PC-3 (cell line): ENCODE measurements at regions not wholly inside any gene's neighbourhood (a gene's known extent, or its start where the extent isn't known, plus 50 kb on each side); places are given as distances from the start of the nearest gene placed in this dataset.

ENCODE experiments used
- ATAC-seq: fragments of 200-7000 bp; cut with Tn5 transposase; 2 replicates; pipeline ENCODE4 v1.9.1; 2020; ENCODE audit warnings: mild to moderate bottlenecking, moderate library complexity
- BruUV-seq: library from RNA; stranded (reverse); fragments of 400-500 nt; replicated peaks from 2 replicates; lab custom pipeline; 2021; lab: Mats Ljungman, UMichigan
- CTCF ChIA-PET: fragments of 300-600 bp; sonication (Branson Sonifier 250); formaldehyde crosslinking; loops from one replicate; lab custom pipeline; 2022; ENCODE audit warnings: antibody characterized with exemption; lab: Charles Lee
- POLR2A ChIA-PET: fragments of 300-600 bp; sonication (Branson Sonifier 250); formaldehyde crosslinking; loops from one replicate; lab custom pipeline; 2022; ENCODE audit warnings: antibody characterized with exemption; ENCODE audit not compliant: unreplicated experiment; lab: Charles Lee
- DNase-seq: peaks from one replicate; pipeline ENCODE4 v3.0.0-alpha.2; 2015
- H2AFZ ChIP-seq: fragments of 300-600 bp; sonication (generic); 2 replicates; pipeline ENCODE4 v1.6.0; 2016; ENCODE audit warnings: antibody characterized with exemption, low read length
- H3F3A ChIP-seq: fragments of 300-600 bp; sonication (generic); one replicate; pipeline ENCODE4 v1.6.0; 2017; ENCODE audit warnings: antibody characterized with exemption, low read length, control low read depth, mild to moderate bottlenecking; ENCODE audit not compliant: unreplicated experiment
- H3K27ac ChIP-seq: fragments of 300-600 bp; sonication (generic); 2 replicates; pipeline ENCODE4 v1.5.1; 2016; ENCODE audit warnings: mild to moderate bottlenecking, low read length
- H3K27me3 ChIP-seq: fragments of 300-600 bp; sonication (generic); 2 replicates; pipeline ENCODE4 v1.6.1; 2016; ENCODE audit warnings: low read length, mixed read lengths
- H3K36me3 ChIP-seq: fragments of 300-600 bp; sonication (generic); 2 replicates; pipeline ENCODE4 v1.6.1; 2016; ENCODE audit warnings: low read depth, mixed run types, low read length, mixed read lengths
- H3K4me1 ChIP-seq: fragments of 300-600 bp; sonication (generic); 2 replicates; pipeline ENCODE4 v1.5.1; 2016; ENCODE audit warnings: low read length; ENCODE audit not compliant: insufficient read depth
- H3K4me2 ChIP-seq: fragments of 300-600 bp; sonication (generic); 2 replicates; pipeline ENCODE4 v1.6.0; 2016; ENCODE audit warnings: low read length
- H3K4me3 ChIP-seq: fragments of 300-600 bp; sonication (generic); 2 replicates; pipeline ENCODE4 v1.5.1; 2016; ENCODE audit warnings: mild to moderate bottlenecking, low read length, mixed read lengths
- H3K79me2 ChIP-seq: fragments of 300-600 bp; sonication (generic); 2 replicates; pipeline ENCODE4 v1.6.1; 2017; ENCODE audit warnings: low read length, mixed read lengths
- H3K9ac ChIP-seq: fragments of 300-600 bp; sonication (generic); 2 replicates; pipeline ENCODE4 v1.6.0; 2016; ENCODE audit warnings: mild to moderate bottlenecking, low read length
- H3K9me2 ChIP-seq: fragments of 300-600 bp; sonication (generic); replicated peaks from 2 replicates; pipeline ENCODE4 v1.6.1; 2016; ENCODE audit warnings: mixed run types, low read length, mixed read lengths
- H3K9me3 ChIP-seq: fragments of 300-600 bp; sonication (generic); 2 replicates; pipeline ENCODE4 v1.6.1; 2016; ENCODE audit warnings: low read length, mixed read lengths
- H4K20me1 ChIP-seq: fragments of 300-600 bp; sonication (generic); 2 replicates; pipeline ENCODE4 v1.6.1; 2016; ENCODE audit warnings: low read length, mixed read lengths
- CTCF ChIP-seq: fragments of 300-600 bp; sonication (generic); conservative IDR thresholded peaks from 2 replicates; pipeline ENCODE4 v1.5.1; 2017; ENCODE audit warnings: antibody characterized with exemption, low read depth, mild to moderate bottlenecking, low read length
- EZH2 ChIP-seq: fragments of 300-600 bp; sonication (generic); IDR thresholded peaks from one replicate; pipeline ENCODE4 v1.6.1; 2017; ENCODE audit warnings: antibody characterized with exemption, mild to moderate bottlenecking, low read length; ENCODE audit not compliant: unreplicated experiment
- EZH2phosphoT487 ChIP-seq: fragments of 300-600 bp; sonication (generic); IDR thresholded peaks from 2 replicates; pipeline ENCODE4 v1.6.1; 2018; ENCODE audit warnings: mild to moderate bottlenecking, antibody characterized with exemption, low read length, borderline replicate concordance
- intact Hi-C: fragments of 100-400 bp; cut with micrococcal nuclease; formaldehyde crosslinking; loops from 2 replicates; pipeline ENCODE4 v1.9.0; 2023

- H3K9ac ChIP-seq, result no peak overlapping the region
- H2AFZ ChIP-seq, result no peak overlapping the region
- CTCF ChIA-PET, result no interaction called here
- DNase-seq, result no peak
- intact Hi-C loops, result no loop called here
- no peaks in the 10 kb centered on the region for H3K9me2 ChIP-seq
- H3K4me2 ChIP-seq, result no peak overlapping the region
- no peak for TF ChIP-seq EZH2
- POLR2A ChIA-PET, result no interaction called here
- no peaks in the 10 kb centered on the region for H3K79me2 ChIP-seq
- 0 out of 2 replicates have a peak, but pooled peaks cover 4% of the 10 kb centered on the region for H3K9me3 ChIP-seq
- H3K36me3 ChIP-seq, result no peaks in the 10 kb centered on the region
- ATAC-seq, result no peak
- no peaks in the 10 kb centered on the region for H3K4me1 ChIP-seq
- BruUV-seq, result no TSS peak
- no peaks in the 10 kb centered on the region for H3F3A ChIP-seq
- no peak overlapping the region for H3K27ac ChIP-seq
- H3K27me3 ChIP-seq, result no peaks in the 10 kb centered on the region
- no peak overlapping the region for H3K4me3 ChIP-seq
- no peaks in the 10 kb centered on the region for H4K20me1 ChIP-seq
Observed at GRCh38 chr14:83744891-83745290, 1785.1 kb upstream of the FLRT2 start.

GRCh38 chr14:83746336-83746735, 1783.6 kb upstream of the FLRT2 start:
- H2AFZ ChIP-seq, result no peak overlapping the region
- no peaks in the 10 kb centered on the region for H3F3A ChIP-seq
- no peaks in the 10 kb centered on the region for H4K20me1 ChIP-seq
- no TSS peak for BruUV-seq
- H3K79me2 ChIP-seq, result no peaks in the 10 kb centered on the region
- ChIA-PET POLR2A (no interaction called here), CTCF (no interaction called here)
- H3K27me3 ChIP-seq, result no peaks in the 10 kb centered on the region
- 0 out of 2 replicates have a peak, but pooled peaks cover 4% of the 10 kb centered on the region for H3K9me3 ChIP-seq
- H3K27ac ChIP-seq, result no peak overlapping the region
- ATAC-seq (no peak), DNase-seq (no peak)
- no peak overlapping the region for H3K4me3 ChIP-seq
- H3K9ac ChIP-seq, result no peak overlapping the region
- no peak overlapping the region for H3K4me2 ChIP-seq
- H3K36me3 ChIP-seq, result no peaks in the 10 kb centered on the region
- no peaks in the 10 kb centered on the region for H3K4me1 ChIP-seq
- no peaks in the 10 kb centered on the region for H3K9me2 ChIP-seq
- intact Hi-C loops, result no loop called here
- TF ChIP-seq EZH2phosphoT487, result no peak

GRCh38 chr14:83757916-83758315, 1772.0 kb upstream of the FLRT2 start:
- no peak overlapping the region for H2AFZ ChIP-seq
- H3K4me1 ChIP-seq, result no peaks in the 10 kb centered on the region
- H3K9me2 ChIP-seq, result no peaks in the 10 kb centered on the region
- ATAC-seq, result no peak
- no peaks in the 10 kb centered on the region for H3K79me2 ChIP-seq
- no peaks in the 10 kb centered on the region for H4K20me1 ChIP-seq
- intact Hi-C loops, result no loop called here
- ChIA-PET POLR2A (no interaction called here), CTCF (no interaction called here)
- H3K9me3 ChIP-seq, result peaks cover 8% of the 10 kb centered on the region
- H3K27me3 ChIP-seq, result no peaks in the 10 kb centered on the region
- H3K4me3 ChIP-seq, result no peak overlapping the region
- no peak overlapping the region for H3K9ac ChIP-seq
- no peak for TF ChIP-seq EZH2phosphoT487
- H3K36me3 ChIP-seq, result no peaks in the 10 kb centered on the region
- BruUV-seq, result no TSS peak
- no peak overlapping the region for H3K4me2 ChIP-seq
- DNase-seq, result no peak
- no peak overlapping the region for H3K27ac ChIP-seq
- no peaks in the 10 kb centered on the region for H3F3A ChIP-seq

- Histone ChIP-seq H3K9me3 (peaks cover 4% of the 10 kb centered on the region), H3K4me3 (no peak overlapping the region), H3K27me3 (no peaks in the 10 kb centered on the region), H3K4me2 (no peak overlapping the region), H4K20me1 (no peaks in the 10 kb centered on the region), H3K4me1 (no peaks in the 10 kb centered on the region), H3K79me2 (no peaks in the 10 kb centered on the region), H3K36me3 (no peaks in the 10 kb centered on the region), H2AFZ (no peak overlapping the region), H3K9ac (no peak overlapping the region), H3K27ac (no peak overlapping the region), H3K9me2 (no peaks in the 10 kb centered on the region), H3F3A (no peaks in the 10 kb centered on the region)
- intact Hi-C loops, result no loop called here
- CTCF ChIA-PET, result no interaction called here
- DNase-seq, result no peak
- BruUV-seq, result no TSS peak
- TF ChIP-seq EZH2 (no peak), EZH2phosphoT487 (no peak), CTCF (no peak)
- POLR2A ChIA-PET, result no interaction called here
- no peak for ATAC-seq
Observed at GRCh38 chr14:83764656-83765599, 1765.0 kb upstream of the FLRT2 start.
